ENCODE measurements at regions not wholly inside any gene's neighbourhood (a gene's known extent, or its start where the extent isn't known, plus 50 kb on each side); places are given as distances from the start of the nearest gene placed in this dataset.

DNA sequence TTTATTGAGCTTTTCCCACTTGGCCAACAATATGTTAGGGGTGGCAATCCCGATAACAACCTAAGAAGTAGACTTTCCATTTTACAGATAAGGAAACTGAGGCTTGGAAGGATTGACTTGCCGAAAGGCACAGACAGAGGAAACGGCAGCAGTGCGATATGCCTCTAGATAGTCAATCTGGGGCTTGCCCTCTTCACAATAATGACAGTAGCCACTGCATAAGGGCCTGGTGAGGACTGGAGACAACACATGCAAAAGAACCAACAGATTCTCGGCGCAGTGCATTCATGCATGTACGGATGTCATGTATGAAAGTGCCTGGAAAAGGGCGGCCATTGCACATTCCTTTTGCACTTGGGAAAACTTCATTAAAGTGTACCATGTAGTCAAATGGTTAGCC lies 811.2 kb downstream of the RNF144A start:
- DNase-seq: no peak
- no peak overlapping the region for H3K27ac ChIP-seq
- H3K4me3 ChIP-seq: no peak overlapping the region
- intact Hi-C loops (cut with DNase I): no loop called here
- no peak for ATAC-seq
- 94 to 96% methylated on average over 8 of the region's 8 CpGs for WGBS, 2 donors
- H3K4me1 ChIP-seq: no peaks in the 10 kb centered on the region
- TF ChIP-seq, protein P1, sequence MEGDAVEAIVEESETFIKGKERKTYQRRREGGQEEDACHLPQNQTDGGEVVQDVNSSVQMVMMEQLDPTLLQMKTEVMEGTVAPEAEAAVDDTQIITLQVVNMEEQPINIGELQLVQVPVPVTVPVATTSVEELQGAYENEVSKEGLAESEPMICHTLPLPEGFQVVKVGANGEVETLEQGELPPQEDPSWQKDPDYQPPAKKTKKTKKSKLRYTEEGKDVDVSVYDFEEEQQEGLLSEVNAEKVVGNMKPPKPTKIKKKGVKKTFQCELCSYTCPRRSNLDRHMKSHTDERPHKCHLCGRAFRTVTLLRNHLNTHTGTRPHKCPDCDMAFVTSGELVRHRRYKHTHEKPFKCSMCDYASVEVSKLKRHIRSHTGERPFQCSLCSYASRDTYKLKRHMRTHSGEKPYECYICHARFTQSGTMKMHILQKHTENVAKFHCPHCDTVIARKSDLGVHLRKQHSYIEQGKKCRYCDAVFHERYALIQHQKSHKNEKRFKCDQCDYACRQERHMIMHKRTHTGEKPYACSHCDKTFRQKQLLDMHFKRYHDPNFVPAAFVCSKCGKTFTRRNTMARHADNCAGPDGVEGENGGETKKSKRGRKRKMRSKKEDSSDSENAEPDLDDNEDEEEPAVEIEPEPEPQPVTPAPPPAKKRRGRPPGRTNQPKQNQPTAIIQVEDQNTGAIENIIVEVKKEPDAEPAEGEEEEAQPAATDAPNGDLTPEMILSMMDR (IDR thresholded peaks at IDR 0.05): no peak
- no peaks in the 10 kb centered on the region for H3K27me3 ChIP-seq
- FAIRE-seq: no peak
- H3K9me3 ChIP-seq: no peaks in the 10 kb centered on the region
- H3K36me3 ChIP-seq: no peaks in the 10 kb centered on the region

DNA sequence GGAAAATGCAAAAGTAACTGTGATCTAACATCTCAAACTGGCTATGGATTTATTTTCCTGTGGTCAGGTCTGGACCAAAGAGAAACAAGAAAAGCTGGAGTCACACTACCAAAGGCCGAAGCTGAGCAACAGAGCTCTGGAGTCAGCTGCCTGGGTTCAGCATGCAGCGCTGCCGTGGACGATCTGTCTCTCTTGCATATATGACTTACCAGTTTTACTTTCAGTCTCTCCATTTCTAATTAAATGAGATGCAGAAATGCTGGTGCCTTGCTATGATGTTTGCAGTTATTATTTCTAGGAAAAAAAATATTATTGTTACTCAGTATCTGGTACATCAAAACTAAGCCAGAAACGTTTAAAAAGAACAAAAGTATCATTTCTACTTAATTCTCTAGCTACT lies 813.2 kb downstream of the RNF144A start:
- no peak overlapping the region for H3K27ac ChIP-seq
- intact Hi-C loops (cut with DNase I): no loop called here
- DNase-seq: no peak
- WGBS, 2 donors: 76 to 85% methylated on average over 5 of the region's 5 CpGs
- no peak for FAIRE-seq
- no peak overlapping the region for H3K4me3 ChIP-seq
- TF ChIP-seq, protein P1 (IDR thresholded peaks at IDR 0.05): no peak
- no peaks in the 10 kb centered on the region for H3K4me1 ChIP-seq
- no peaks in the 10 kb centered on the region for H3K36me3 ChIP-seq
- ATAC-seq: no peak
- no peaks in the 10 kb centered on the region for H3K27me3 ChIP-seq
- no peaks in the 10 kb centered on the region for H3K9me3 ChIP-seq

DNA sequence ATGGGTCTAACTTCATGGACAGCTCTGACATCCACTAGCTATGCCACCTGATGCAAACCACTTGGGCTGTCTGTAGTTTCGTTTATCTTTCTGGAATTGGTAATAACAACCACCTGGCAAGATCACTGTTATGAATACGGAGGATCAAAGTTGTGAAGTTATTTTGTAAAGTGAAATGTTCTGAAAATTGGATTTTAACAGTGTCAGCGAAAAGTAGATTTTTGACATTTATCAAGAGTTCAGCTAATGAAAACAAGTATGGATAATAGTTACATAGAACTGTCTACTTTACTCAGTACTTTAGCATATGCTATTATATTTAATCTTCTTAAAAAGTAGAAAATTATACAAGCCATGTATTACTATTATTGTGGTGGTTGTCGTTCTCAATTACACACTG lies 813.8 kb downstream of the RNF144A start:
- 80 to 82% methylated on average over 4 of the region's 4 CpGs for WGBS, 2 donors
- no peak for DNase-seq
- no peak for FAIRE-seq
- Histone ChIP-seq H3K4me3 (no peak overlapping the region), H3K4me1 (no peaks in the 10 kb centered on the region), H3K27ac (no peak overlapping the region), H3K36me3 (no peaks in the 10 kb centered on the region), H3K27me3 (no peaks in the 10 kb centered on the region), H3K9me3 (no peaks in the 10 kb centered on the region)
- TF ChIP-seq, protein P1 (IDR thresholded peaks at IDR 0.05): no peak
- intact Hi-C loops (cut with DNase I): no loop called here
- no peak for ATAC-seq

DNA sequence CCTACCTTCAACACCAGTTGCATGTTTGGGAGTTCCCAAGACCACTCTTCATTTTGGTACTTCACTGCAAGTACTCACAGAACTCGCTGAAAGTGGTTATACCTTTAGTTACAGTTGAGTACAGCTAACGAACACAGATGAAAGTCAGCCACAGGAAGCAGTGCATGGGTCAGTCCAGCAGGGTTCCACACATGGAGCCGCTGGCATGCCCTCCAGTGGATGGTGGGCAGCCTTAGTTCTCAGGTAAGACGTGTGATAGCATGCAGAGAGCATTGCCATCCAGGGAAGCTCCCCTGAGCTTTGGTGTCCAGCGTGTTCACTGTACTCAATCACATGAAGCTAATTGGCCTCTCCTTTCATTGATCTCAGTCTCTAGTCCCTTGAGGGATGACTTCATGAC lies 815.3 kb downstream of the RNF144A start:
- no peaks in the 10 kb centered on the region for H3K27me3 ChIP-seq
- no peak for DNase-seq
- H3K27ac ChIP-seq: no peak overlapping the region
- no peaks in the 10 kb centered on the region for H3K36me3 ChIP-seq
- intact Hi-C loops (cut with DNase I): no loop called here
- no peaks in the 10 kb centered on the region for H3K9me3 ChIP-seq
- no peak overlapping the region for H3K4me3 ChIP-seq
- 89% methylated on average over 5 of the region's 5 CpGs for WGBS, 2 donors
- no peaks in the 10 kb centered on the region for H3K4me1 ChIP-seq
- TF ChIP-seq, protein P1 (IDR thresholded peaks at IDR 0.05): no peak
- FAIRE-seq: no peak
- ATAC-seq: no peak

DNA sequence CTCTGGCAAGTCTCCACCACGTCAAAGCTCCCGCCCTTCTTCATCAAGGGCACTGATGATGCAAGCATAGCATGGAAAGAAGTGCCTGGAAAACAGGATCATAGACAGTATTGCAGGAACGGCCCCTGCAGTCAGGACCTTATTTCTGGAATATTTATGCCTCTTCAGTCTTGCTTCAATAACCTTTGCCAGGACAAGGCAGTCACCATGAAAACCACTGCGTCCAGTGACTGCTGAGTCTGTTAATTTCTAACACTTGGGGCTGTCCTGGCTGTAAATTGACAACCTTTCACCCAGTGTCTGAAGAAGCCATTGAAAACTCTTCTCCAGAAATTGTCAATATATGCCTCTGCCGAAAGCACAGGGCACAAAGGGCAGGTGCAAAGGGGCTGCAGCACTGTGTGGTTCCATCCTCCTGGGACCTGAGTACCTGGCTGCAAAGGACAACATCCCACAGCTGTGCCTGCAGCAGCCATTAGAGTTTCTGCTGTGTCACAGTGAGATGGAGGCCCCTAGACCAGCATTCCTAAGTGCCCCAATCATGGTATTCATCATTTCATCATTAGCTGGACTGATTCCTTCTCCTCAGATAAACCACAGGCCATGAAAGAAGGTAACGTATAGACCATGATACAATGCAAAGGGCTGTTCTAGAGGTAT lies 819.6 kb downstream of the RNF144A start:
- intact Hi-C loops (cut with DNase I): no loop called here
- Histone ChIP-seq H3K4me1 (no peaks in the 10 kb centered on the region), H3K4me3 (no peak overlapping the region), H3K27ac (no peak overlapping the region), H3K9me3 (no peaks in the 10 kb centered on the region), H3K27me3 (no peaks in the 10 kb centered on the region), H3K36me3 (no peaks in the 10 kb centered on the region)
- ATAC-seq (no peak), DNase-seq (no peak), FAIRE-seq (no peak)
- TF ChIP-seq, protein P1 (IDR thresholded peaks at IDR 0.05): no peak
- WGBS, 2 donors: 45 to 74% methylated on average over 6 of the region's 6 CpGs
